SKM-1 (cell line): ENCODE measurements at regions not wholly inside any gene's neighbourhood (a gene's known extent, or its start where the extent isn't known, plus 50 kb on each side); places are given as distances from the start of the nearest gene placed in this dataset.

Source experiments
- DNase-seq: peaks from one replicate; lab custom pipeline; 2025; ENCODE audit not compliant: unreplicated experiment; lab: John Stamatoyannopoulos, UW

- no peak for DNase-seq
Observed at GRCh38 chr18:61149786-61150185, 183.4 kb upstream of the CDH20 start.

- DNase-seq = no peak
Observed at GRCh38 chr18:61153571-61153970, 179.7 kb upstream of the CDH20 start.

GRCh38 chr18:61154866-61155265 is 178.4 kb upstream of the CDH20 start:
- no peak for DNase-seq

GRCh38 chr18:61155586-61155985 is 177.6 kb upstream of the CDH20 start:
- no peak for DNase-seq

- no peak for DNase-seq
Observed at GRCh38 chr18:61157451-61157850, 175.8 kb upstream of the CDH20 start.

GRCh38 chr18:61159246-61159645 is 174.0 kb upstream of the CDH20 start:
- DNase-seq = no peak

- DNase-seq = no peak
Observed at GRCh38 chr18:61164321-61164720, 168.9 kb upstream of the CDH20 start.

- no peak for DNase-seq
Observed at GRCh38 chr18:61167902-61168301, 165.3 kb upstream of the CDH20 start.

- no peak for DNase-seq
Observed at GRCh38 chr18:61169386-61169785, 163.8 kb upstream of the CDH20 start.

- no peak for DNase-seq
Observed at GRCh38 chr18:61172624-61173023, 160.6 kb upstream of the CDH20 start.

- no peak for DNase-seq
Observed at GRCh38 chr18:61173554-61173953, 159.7 kb upstream of the CDH20 start.

GRCh38 chr18:61183798-61184197 is 149.4 kb upstream of the CDH20 start:
- no peak for DNase-seq

- no peak for DNase-seq
Observed at GRCh38 chr18:61187971-61188370, 145.3 kb upstream of the CDH20 start.

- no peak for DNase-seq
Observed at GRCh38 chr18:61189376-61189775, 143.9 kb upstream of the CDH20 start.

- DNase-seq = no peak
Observed at GRCh38 chr18:61194726-61195125, 138.5 kb upstream of the CDH20 start.

- DNase-seq = no peak
Observed at GRCh38 chr18:61196750-61197149, 136.5 kb upstream of the CDH20 start.

GRCh38 chr18:61198486-61198885 is 134.7 kb upstream of the CDH20 start:
- no peak for DNase-seq

- no peak for DNase-seq
Observed at GRCh38 chr18:61199171-61199848, 133.9 kb upstream of the CDH20 start.

- no peak for DNase-seq
Observed at GRCh38 chr18:61201511-61201910, 131.7 kb upstream of the CDH20 start.

- DNase-seq = no peak
Observed at GRCh38 chr18:61203151-61203550, 130.1 kb upstream of the CDH20 start.

GRCh38 chr18:61209801-61210200 is 123.4 kb upstream of the CDH20 start:
- DNase-seq = no peak

GRCh38 chr18:61216051-61216450 is 117.2 kb upstream of the CDH20 start:
- no peak for DNase-seq

- no peak for DNase-seq
Observed at GRCh38 chr18:61222206-61222605, 111.0 kb upstream of the CDH20 start.
